GM18498 (cell line): ENCODE measurements at regions not wholly inside any gene's neighbourhood (a gene's known extent, or its start where the extent isn't known, plus 50 kb on each side); places are given as distances from the start of the nearest gene placed in this dataset.
"Not testable (repeated sequence)": the region's sequence is repeated elsewhere in the genome, so short reads cannot be mapped to it uniquely, and the experiment has no call there.

Source experiments
- ATAC-seq: cut with Tn5 transposase; IDR thresholded peaks from one replicate; pipeline ENCODE4 v1.9.1; 2021; ENCODE audit warnings: mild to moderate bottlenecking, moderate library complexity; ENCODE audit not compliant: unreplicated experiment

- no peak for ATAC-seq
These were observed 1753.0 kb downstream of the SLITRK1 start for GRCh38 chr13:82129281-82129680.

DNA sequence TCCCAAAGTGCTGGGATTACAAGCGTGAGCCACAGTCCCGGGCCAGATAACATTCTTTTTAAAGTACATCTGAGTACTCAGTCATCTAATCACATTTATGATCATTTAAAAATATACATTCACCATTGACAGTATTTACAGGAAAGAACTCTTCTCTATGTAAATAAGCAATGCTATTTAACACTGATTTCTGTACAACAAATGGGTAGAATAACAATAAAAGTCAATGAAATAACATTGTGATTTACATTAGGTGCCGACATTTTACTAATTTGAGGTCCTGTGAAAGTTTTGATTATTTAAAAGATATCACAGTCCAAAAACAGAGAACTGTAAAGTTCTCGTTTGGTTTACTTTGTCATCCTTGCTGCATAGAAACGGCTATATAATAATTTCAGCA lies 1763.7 kb downstream of the SLITRK1 start:
- no peak for ATAC-seq

GRCh38 chr13:82116422-82116989 lies 1765.8 kb downstream of the SLITRK1 start:
- ATAC-seq, result no peak

GRCh38 chr13:82115391-82115790 lies 1766.9 kb downstream of the SLITRK1 start:
- no peak for ATAC-seq

DNA sequence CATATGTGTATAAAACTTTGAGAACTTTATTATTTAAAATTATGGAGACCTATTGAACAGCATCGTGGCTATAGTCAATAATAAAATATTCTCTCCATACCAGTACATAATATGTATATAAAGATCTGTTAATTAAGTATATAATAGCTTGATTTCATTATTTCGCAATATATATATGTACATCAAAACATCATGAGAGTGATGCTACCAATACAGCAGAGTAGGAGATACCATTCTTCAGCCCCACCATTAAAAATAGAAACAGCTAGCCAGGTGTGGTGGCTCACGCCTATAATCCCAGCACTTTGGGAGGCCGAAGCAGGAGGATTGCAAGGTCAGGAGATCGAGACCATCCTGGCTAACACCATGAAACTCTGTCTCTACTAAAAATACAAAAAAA lies 1755.3 kb upstream of the SPRY2 start:
- no peak for ATAC-seq

DNA sequence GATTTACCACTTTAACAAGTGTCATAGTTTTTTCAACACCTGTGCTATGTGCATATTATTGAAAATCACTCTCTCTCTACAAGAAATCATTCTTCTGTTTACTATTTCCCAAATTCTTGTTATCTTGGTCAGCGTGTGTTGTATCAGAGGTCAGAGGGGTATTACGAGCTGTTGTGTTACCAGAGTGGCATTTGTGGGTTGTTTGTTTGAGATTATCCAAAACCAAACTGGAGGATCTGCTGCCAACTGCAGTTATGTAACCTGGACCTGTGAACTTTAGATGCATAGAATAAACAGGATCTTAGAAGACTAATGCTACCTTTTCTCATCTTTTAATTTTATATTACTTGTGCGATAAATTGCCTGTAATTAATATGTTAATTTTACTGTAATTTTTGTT lies 1751.4 kb upstream of the SPRY2 start:
- ATAC-seq, result no peak

- ATAC-seq, result no peak
These were observed 1747.9 kb upstream of the SPRY2 start for GRCh38 chr13:82088781-82089180.

GRCh38 chr13:82076496-82076895 lies 1735.6 kb upstream of the SPRY2 start:
- no peak for ATAC-seq

DNA sequence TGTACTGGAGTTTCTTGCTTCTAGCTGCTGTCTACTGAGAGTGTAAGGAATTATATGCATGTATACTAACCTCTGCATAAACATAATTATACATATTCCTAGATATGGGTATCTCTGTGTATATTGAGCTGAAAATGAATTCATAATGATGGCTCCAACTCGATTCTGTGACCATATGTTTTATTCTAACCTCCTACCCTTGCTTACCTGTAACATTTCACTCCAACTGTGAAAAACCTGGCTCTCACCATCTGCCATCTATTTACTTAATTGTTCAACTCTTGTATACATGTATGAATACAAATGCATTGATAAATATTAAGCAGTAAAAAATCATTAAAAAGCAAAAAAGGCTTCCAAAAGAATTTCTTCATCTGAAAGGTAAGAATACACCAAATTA lies 1729.5 kb upstream of the SPRY2 start:
- ATAC-seq, result no peak

GRCh38 chr13:82062772-82063171 lies 1721.8 kb upstream of the SPRY2 start:
- no peak for ATAC-seq

- no peak for ATAC-seq
These were observed 1717.4 kb upstream of the SPRY2 start for GRCh38 chr13:82058364-82058763.

GRCh38 chr13:82045316-82045715 lies 1704.4 kb upstream of the SPRY2 start:
- ATAC-seq, result not testable (repeated sequence)

DNA sequence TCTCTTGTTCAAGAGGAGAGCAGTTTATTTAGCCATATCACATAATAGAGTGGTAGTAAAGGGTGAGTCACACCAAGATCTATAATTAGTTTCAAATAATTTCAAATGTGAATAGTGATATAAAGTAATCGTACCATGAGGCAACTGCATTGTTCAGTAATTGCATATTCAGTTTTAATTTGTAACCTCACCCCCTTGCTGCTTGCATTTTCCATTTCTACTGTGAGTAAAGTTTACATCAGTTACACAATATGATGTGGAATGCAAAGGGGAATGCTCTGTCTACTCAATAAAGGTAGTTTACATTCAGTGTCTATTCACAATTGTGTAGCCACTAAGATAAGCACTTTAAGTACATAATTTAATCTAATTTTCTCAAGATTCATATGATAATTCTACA lies 1695.7 kb upstream of the SPRY2 start:
- no peak for ATAC-seq

GRCh38 chr13:82011355-82011754 lies 1670.4 kb upstream of the SPRY2 start:
- ATAC-seq, result no peak

GRCh38 chr13:82010780-82011179 lies 1669.9 kb upstream of the SPRY2 start:
- ATAC-seq, result no peak

DNA sequence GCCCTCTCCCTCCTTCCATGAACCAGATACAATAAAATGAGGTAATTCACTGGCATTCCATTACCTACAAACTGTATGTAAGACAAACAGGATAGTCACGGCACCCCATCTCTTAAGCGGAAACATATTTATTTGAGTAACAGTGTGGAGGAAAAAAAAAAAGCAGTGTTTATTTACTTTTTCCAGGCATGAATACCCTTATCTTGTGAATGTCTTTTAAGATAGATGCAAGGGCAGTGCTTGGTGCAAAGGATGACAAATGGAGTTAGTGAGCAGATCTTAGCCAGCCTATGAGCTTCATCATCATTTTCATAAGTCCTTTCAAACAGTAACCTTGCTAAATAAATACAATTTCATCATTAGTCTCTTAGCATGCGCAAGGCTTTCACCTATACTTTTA lies 1661.8 kb upstream of the SPRY2 start:
- ATAC-seq, result no peak

DNA sequence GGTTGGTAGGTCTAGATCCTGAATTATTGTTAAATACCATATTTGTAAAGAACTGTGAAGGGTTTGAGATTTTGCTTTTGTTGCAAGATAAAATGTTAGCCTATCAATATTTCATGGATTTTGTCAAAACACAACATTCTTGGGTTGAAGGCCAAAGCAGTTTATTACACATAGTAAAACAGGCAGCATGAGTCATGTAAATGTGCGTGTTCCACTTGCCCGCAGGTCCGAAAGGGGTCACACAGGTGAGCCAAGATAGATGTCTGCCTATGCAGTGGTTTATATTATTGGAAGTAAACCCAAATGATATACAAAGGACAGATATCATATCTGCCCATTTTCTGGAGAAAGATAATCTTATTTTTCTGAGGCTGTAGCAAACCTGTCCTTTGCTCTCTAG lies 1654.4 kb upstream of the SPRY2 start:
- ATAC-seq, result no peak

- ATAC-seq, result no peak
These were observed 1649.7 kb upstream of the SPRY2 start for GRCh38 chr13:81990652-81991051.

DNA sequence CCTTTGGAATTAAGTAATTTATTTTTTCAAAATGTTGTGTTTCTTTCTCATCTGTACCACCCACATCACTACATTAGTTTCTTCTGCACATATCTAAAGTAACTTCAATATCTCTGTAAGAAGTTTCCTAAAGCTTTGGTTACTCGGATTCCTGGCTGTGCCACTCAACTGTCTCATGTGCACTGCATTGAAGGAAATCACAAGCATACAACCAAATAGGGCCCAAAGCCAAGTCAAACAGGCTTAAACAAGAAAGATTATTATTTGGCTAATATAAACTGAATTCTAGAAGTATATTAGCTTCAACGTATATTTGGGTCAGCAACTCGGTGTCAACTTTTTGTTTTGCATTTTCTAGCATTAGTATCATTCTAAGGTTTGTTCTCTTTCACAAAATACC lies 1647.6 kb upstream of the SPRY2 start:
- ATAC-seq, result no peak

DNA sequence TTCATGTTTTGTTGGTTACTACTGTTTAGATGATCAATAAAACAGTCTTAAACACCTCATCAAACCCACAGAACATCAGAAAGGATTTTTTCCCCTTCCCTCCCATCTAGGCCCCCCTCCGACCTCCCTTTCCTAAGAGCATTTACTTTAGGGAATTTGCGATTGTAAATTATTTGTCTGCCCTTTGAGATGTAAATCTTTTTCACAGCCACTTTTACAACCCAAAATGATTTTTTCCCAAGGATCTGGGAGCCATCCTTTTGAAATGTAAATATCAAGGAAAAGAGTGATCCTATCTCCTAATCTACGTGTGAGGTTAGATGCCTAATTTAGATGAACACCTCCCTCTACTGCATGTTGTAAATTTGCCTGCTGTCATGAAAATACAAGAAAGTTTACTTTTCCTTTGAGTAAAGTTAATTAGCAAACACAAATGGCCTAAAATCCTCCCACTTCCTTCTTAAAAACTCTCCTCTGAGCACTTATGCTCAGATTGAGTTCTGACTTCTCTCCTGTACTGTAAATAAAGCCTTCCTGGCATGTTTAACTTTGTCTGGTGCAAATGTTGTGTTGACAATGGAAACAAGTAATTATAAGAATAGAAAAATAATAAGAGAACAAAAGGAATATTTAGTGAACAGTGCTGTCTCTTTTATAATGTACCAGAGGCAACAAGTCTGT lies 1646.9 kb upstream of the SPRY2 start:
- ATAC-seq, result no peak

DNA sequence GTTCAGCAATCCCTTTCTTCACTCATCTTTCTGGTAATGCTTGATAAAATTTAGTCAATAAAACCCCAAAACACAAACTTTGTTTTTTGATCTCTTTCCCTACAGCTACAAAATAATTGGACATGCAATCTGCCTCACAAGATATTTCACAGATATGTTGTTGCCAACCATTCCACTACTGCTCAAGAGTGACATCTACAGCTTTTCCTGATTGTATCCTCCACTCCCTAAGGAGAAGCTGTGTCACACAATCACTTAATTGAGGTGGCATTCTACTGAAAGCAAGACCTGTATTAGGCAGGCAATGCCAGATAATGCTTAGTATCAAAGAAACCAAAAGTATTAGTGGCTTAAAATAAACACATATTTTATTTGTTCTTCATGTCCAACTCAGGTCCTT lies 1646.2 kb upstream of the SPRY2 start:
- ATAC-seq, result no peak

GRCh38 chr13:81986308-81986707 lies 1645.4 kb upstream of the SPRY2 start:
- ATAC-seq, result no peak

GRCh38 chr13:81957121-81957520 lies 1616.2 kb upstream of the SPRY2 start:
- ATAC-seq, result no peak
